Ovary (tissue), 3 donors: ENCODE measurements at regions not wholly inside any gene's neighbourhood (a gene's known extent, or its start where the extent isn't known, plus 50 kb on each side); places are given as distances from the start of the nearest gene placed in this dataset.

ENCODE experiments used
- CTCF ChIP-seq, 3 donors: fragments of 450-650 bp in 2 of 3; fragments of 200-600 bp in 1 of 3; IDR thresholded peaks; one replicate each; pipeline versions ENCODE4 v1.5.1 to v1.8.0; 2016 to 2022; ENCODE audit warnings: antibody characterized with exemption in 3 of 3, mild to moderate bottlenecking in 1 of 3
- EP300 ChIP-seq: sonication (generic); formaldehyde crosslinking; IDR thresholded peaks from one replicate; pipeline ENCODE4 v1.6.1; 2017; ENCODE audit warnings: antibody characterized with exemption
- POLR2A ChIP-seq: fragments of 450-650 bp; IDR thresholded peaks from one replicate; pipeline ENCODE4 v1.6.1; 2017; ENCODE audit warnings: antibody characterized with exemption, mild to moderate bottlenecking, moderate library complexity
- donor health status: DM: no; HTN: no; CAD: no.

- TF ChIP-seq CTCF (IDR thresholded peaks at IDR 0.05) (no peak), EP300 (no peak), POLR2A (no peak)
Measured at GRCh38 chr9:89752154-89752553, 147.3 kb downstream of the GADD45G start.
